ENCODE measurements at regions not wholly inside any gene's neighbourhood (a gene's known extent, or its start where the extent isn't known, plus 50 kb on each side); places are given as distances from the start of the nearest gene placed in this dataset.
"Not testable (repeated sequence)": the region's sequence is repeated elsewhere in the genome, so short reads cannot be mapped to it uniquely, and the experiment has no call there.

- no peak for DNase-seq
These were observed 198.5 kb upstream of the WSCD1 start for GRCh38 chr17:5871666-5872065.

- DNase-seq: no peak
These were observed 197.3 kb upstream of the WSCD1 start for GRCh38 chr17:5872831-5873230.

- DNase-seq: no peak
These were observed 196.4 kb upstream of the WSCD1 start for GRCh38 chr17:5873781-5874180.

GRCh38 chr17:5874486-5874885 is 195.7 kb upstream of the WSCD1 start:
- no peak for DNase-seq

- no peak for DNase-seq
These were observed 192.8 kb upstream of the WSCD1 start for GRCh38 chr17:5877366-5877765.

- DNase-seq: no peak
These were observed 192.2 kb upstream of the WSCD1 start for GRCh38 chr17:5877948-5878347.

GRCh38 chr17:5881849-5882248 is 188.3 kb upstream of the WSCD1 start:
- DNase-seq: no peak

- no peak for DNase-seq
These were observed 186.2 kb upstream of the WSCD1 start for GRCh38 chr17:5883775-5884665.

GRCh38 chr17:5885336-5885735 is 184.8 kb upstream of the WSCD1 start:
- no peak for DNase-seq

- DNase-seq: no peak
These were observed 181.4 kb upstream of the WSCD1 start for GRCh38 chr17:5888811-5889210.

GRCh38 chr17:5892921-5893675 is 177.1 kb upstream of the WSCD1 start:
- no peak for DNase-seq

- no peak for DNase-seq
These were observed 176.4 kb upstream of the WSCD1 start for GRCh38 chr17:5893741-5894140.

- no peak for DNase-seq
These were observed 174.9 kb upstream of the WSCD1 start for GRCh38 chr17:5895276-5895675.

GRCh38 chr17:5896215-5896614 is 174.0 kb upstream of the WSCD1 start:
- DNase-seq: no peak

- DNase-seq: no peak
These were observed 172.8 kb upstream of the WSCD1 start for GRCh38 chr17:5897275-5897911.

GRCh38 chr17:5897981-5898380 is 172.2 kb upstream of the WSCD1 start:
- not testable (repeated sequence) for DNase-seq

- DNase-seq: no peak
These were observed 171.8 kb upstream of the WSCD1 start for GRCh38 chr17:5898406-5898805.

GRCh38 chr17:5899496-5900195 is 170.5 kb upstream of the WSCD1 start:
- no peak for DNase-seq

GRCh38 chr17:5901731-5902130 is 168.4 kb upstream of the WSCD1 start:
- no peak for DNase-seq

GRCh38 chr17:5902181-5903140 is 167.7 kb upstream of the WSCD1 start:
- DNase-seq: no peak

GRCh38 chr17:5911919-5912318 is 158.3 kb upstream of the WSCD1 start:
- no peak for DNase-seq

- no peak for DNase-seq
These were observed 157.1 kb upstream of the WSCD1 start for GRCh38 chr17:5913032-5913531.
